GM13977 (cell line): ENCODE measurements at regions not wholly inside any gene's neighbourhood (a gene's known extent, or its start where the extent isn't known, plus 50 kb on each side); places are given as distances from the start of the nearest gene placed in this dataset.

ENCODE experiments used
- DNase-seq: peaks from one replicate; pipeline ENCODE4 v3.0.0; 2012; ENCODE audit warnings: low spot score
- CTCF ChIP-seq: IDR thresholded peaks from 2 replicates; pipeline ENCODE4 v1.5.1; 2012; ENCODE audit warnings: mild to moderate bottlenecking, control low read depth; ENCODE audit not compliant: insufficient read depth; ENCODE audit errors: extremely low read depth, missing control alignments
- in situ Hi-C: fragments of 300-500 bp; cut with MboI; formaldehyde crosslinking; loops from one replicate; pipeline ENCODE4 v1.12.0; 2022; ENCODE audit warnings: low sequenced_read_pairs, low pct_unique_long_range_greater_than_20kb, mixed read lengths, inconsistent platforms; ENCODE audit not compliant: unreplicated experiment

- in situ Hi-C loops = loop anchor here (10.0 kb wide), 1 partner anchor 80 kb away; no protein-coding TSS in a partner anchor
Measured at GRCh38 chr21:36584980-36585940, 105.3 kb upstream of the CLDN14 start.

GRCh38 chr21:36587388-36587787 lies 107.5 kb upstream of the CLDN14 start:
- TF ChIP-seq CTCF = no peak
- in situ Hi-C loops = loop anchor here (10.0 kb wide), 1 partner anchor 83 kb away; no protein-coding TSS in a partner anchor
- no peak for DNase-seq

More at GRCh38 chr21:36584980-36585940, 105.3 kb upstream of the CLDN14 start:
- no peak for TF ChIP-seq CTCF
- peak; percentile 33 for DNase-seq

- peak; percentile 68 for DNase-seq
- TF ChIP-seq CTCF = peak; percentile 63
- in situ Hi-C loops = loop anchor here (10.0 kb wide), 1 partner anchor 85 kb away; no protein-coding TSS in a partner anchor
Measured at GRCh38 chr21:36589352-36589971, 109.5 kb upstream of the SIM2 start.

- in situ Hi-C loops = no loop called here
- TF ChIP-seq CTCF = no peak
- DNase-seq = no peak
Measured at GRCh38 chr21:36591326-36591970, 107.5 kb upstream of the SIM2 start.

- TF ChIP-seq CTCF = no peak
- no peak for DNase-seq
- in situ Hi-C loops = no loop called here
Measured at GRCh38 chr21:36596174-36596573, 102.7 kb upstream of the SIM2 start.

GRCh38 chr21:36601362-36601761 lies 97.6 kb upstream of the SIM2 start:
- no peak for DNase-seq
- in situ Hi-C loops = no loop called here
- TF ChIP-seq CTCF = no peak
